ENCODE measurements at regions not wholly inside any gene's neighbourhood (a gene's known extent, or its start where the extent isn't known, plus 50 kb on each side); places are given as distances from the start of the nearest gene placed in this dataset.

DNA sequence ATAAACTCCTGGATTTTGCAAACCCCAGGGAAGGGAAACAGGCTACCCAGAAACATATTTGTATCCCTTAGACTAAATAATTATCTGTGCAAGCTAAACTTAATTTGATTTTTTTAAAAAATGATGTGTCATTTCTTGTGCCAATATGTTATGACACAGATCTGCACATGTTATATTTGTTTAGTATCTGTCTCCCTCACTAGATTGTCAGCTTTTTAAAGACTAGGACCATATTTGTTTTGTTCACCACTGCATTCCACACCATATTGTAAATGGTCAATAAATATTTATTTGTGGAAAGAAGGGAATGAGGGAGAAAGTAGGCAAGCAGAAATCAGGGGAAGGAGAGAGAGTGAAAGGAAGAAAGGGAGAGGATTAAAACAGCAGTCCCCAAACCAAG, 143.3 kb upstream of the TNPO1 start:
- Histone ChIP-seq H3K27ac (ENCODE audit: low read length) (no peak overlapping the region), H3K27me3 (ENCODE audit: insufficient read depth, low read length, poor library complexity) (no peaks in the 10 kb centered on the region), H2AFZ (ENCODE audit: low read depth, low read length) (no peak overlapping the region), H3K4me1 (ENCODE audit: insufficient read depth, low read length) (no peaks in the 10 kb centered on the region), H3K79me2 (ENCODE audit: insufficient read depth, low read length) (no peaks in the 10 kb centered on the region), H3K9ac (ENCODE audit: low read depth, low read length) (no peak overlapping the region), H3K4me2 (ENCODE audit: insufficient read depth, low read length) (no peak overlapping the region), H3K9me3 (ENCODE audit: insufficient read depth, low read length, severe bottlenecking) (no peaks in the 10 kb centered on the region), H3K36me3 (ENCODE audit: insufficient read depth, low read length) (no peaks in the 10 kb centered on the region), H4K20me1 (ENCODE audit: insufficient read depth, low read length) (no peaks in the 10 kb centered on the region), H3K4me3 (ENCODE audit: low read depth in 1 of 2, low read length in 2 of 2) (no peak overlapping the region)
- TF ChIP-seq EZH2 (IDR thresholded peaks at IDR 0.05; ENCODE audit: borderline replicate concordance, low read depth, low read length, severe bottlenecking), result no peak
- TF ChIP-seq, protein P1, sequence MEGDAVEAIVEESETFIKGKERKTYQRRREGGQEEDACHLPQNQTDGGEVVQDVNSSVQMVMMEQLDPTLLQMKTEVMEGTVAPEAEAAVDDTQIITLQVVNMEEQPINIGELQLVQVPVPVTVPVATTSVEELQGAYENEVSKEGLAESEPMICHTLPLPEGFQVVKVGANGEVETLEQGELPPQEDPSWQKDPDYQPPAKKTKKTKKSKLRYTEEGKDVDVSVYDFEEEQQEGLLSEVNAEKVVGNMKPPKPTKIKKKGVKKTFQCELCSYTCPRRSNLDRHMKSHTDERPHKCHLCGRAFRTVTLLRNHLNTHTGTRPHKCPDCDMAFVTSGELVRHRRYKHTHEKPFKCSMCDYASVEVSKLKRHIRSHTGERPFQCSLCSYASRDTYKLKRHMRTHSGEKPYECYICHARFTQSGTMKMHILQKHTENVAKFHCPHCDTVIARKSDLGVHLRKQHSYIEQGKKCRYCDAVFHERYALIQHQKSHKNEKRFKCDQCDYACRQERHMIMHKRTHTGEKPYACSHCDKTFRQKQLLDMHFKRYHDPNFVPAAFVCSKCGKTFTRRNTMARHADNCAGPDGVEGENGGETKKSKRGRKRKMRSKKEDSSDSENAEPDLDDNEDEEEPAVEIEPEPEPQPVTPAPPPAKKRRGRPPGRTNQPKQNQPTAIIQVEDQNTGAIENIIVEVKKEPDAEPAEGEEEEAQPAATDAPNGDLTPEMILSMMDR (IDR thresholded peaks at IDR 0.05; ENCODE audit: borderline replicate concordance, extremely low read depth, low read length, poor library complexity, severe bottlenecking), result no peak
- ATAC-seq (ENCODE audit: insufficient read depth, low read depth) (no peak), DNase-seq (no peak)

DNA sequence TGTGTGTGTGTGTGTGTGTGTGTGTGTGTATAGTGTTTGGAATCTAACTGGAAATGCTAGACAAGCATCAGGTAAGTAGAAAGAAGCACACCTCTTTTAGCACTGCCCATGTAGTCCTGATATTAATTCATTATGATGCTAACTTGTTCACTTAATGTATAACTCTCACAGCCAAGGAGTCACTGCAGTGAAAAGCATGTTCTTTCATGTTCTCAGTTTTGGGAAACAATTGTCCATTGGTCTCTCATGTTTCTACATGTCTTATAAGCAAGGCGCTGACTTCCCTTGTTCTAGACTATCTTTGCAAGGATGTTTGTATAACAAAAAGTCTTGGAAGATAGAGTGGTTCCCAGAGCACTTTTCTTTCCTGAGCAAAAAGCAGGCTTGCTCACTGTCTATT, 148.8 kb upstream of the TNPO1 start:
- H2AFZ ChIP-seq (ENCODE audit: low read depth, low read length), result no peak overlapping the region
- no peak overlapping the region for H3K4me2 ChIP-seq (ENCODE audit: insufficient read depth, low read length)
- no peaks in the 10 kb centered on the region for H3K36me3 ChIP-seq (ENCODE audit: insufficient read depth, low read length)
- H4K20me1 ChIP-seq (ENCODE audit: insufficient read depth, low read length), result no peaks in the 10 kb centered on the region
- no peak overlapping the region for H3K27ac ChIP-seq (ENCODE audit: low read length)
- no peaks in the 10 kb centered on the region for H3K79me2 ChIP-seq (ENCODE audit: insufficient read depth, low read length)
- no peak overlapping the region for H3K4me3 ChIP-seq (ENCODE audit: low read depth in 1 of 2, low read length in 2 of 2)
- no peak for DNase-seq
- TF ChIP-seq, protein P1 (IDR thresholded peaks at IDR 0.05; ENCODE audit: borderline replicate concordance, extremely low read depth, low read length, poor library complexity, severe bottlenecking), result no peak
- no peak for TF ChIP-seq EZH2 (IDR thresholded peaks at IDR 0.05; ENCODE audit: borderline replicate concordance, low read depth, low read length, severe bottlenecking)
- peaks cover 2% of the 10 kb centered on the region for H3K27me3 ChIP-seq (ENCODE audit: insufficient read depth, low read length, poor library complexity)
- ATAC-seq (ENCODE audit: insufficient read depth, low read depth), result no peak
- H3K9me3 ChIP-seq (ENCODE audit: insufficient read depth, low read length, severe bottlenecking), result no peaks in the 10 kb centered on the region
- H3K4me1 ChIP-seq (ENCODE audit: insufficient read depth, low read length), result no peaks in the 10 kb centered on the region
- no peak overlapping the region for H3K9ac ChIP-seq (ENCODE audit: low read depth, low read length)

DNA sequence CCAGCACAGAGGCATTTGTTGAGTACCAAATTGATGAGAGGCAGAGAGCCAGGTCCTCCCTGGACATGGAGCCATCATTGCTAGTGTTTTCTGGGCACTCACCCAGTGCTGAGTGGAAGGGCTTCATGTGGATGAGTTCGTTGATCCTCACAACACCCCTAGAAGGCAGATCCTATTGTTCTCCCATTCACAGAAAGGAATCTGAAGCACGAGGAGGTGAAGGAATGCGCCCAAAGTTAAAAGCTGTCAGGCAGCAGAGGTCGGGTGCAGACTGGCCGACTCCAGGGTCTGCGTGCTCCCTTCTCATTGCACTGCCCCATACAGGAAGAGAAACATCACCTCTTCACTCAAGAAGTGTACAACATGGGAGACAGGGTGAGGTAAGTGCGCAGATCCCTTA, 153.5 kb upstream of the TNPO1 start:
- DNase-seq (no peak), ATAC-seq (ENCODE audit: insufficient read depth, low read depth) (no peak)
- H3K36me3 ChIP-seq (ENCODE audit: insufficient read depth, low read length), result no peaks in the 10 kb centered on the region
- H3K4me1 ChIP-seq (ENCODE audit: insufficient read depth, low read length), result no peaks in the 10 kb centered on the region
- H4K20me1 ChIP-seq (ENCODE audit: insufficient read depth, low read length), result no peaks in the 10 kb centered on the region
- no peak overlapping the region for H2AFZ ChIP-seq (ENCODE audit: low read depth, low read length)
- peaks cover 8% of the 10 kb centered on the region for H3K27me3 ChIP-seq (ENCODE audit: insufficient read depth, low read length, poor library complexity)
- no peak overlapping the region for H3K27ac ChIP-seq (ENCODE audit: low read length)
- H3K9ac ChIP-seq (ENCODE audit: low read depth, low read length), result no peak overlapping the region
- no peaks in the 10 kb centered on the region for H3K9me3 ChIP-seq (ENCODE audit: insufficient read depth, low read length, severe bottlenecking)
- H3K4me2 ChIP-seq (ENCODE audit: insufficient read depth, low read length), result no peak overlapping the region
- H3K79me2 ChIP-seq (ENCODE audit: insufficient read depth, low read length), result no peaks in the 10 kb centered on the region
- H3K4me3 ChIP-seq (ENCODE audit: low read depth in 1 of 2, low read length in 2 of 2), result no peak overlapping the region
- TF ChIP-seq, protein P1 (IDR thresholded peaks at IDR 0.05; ENCODE audit: borderline replicate concordance, extremely low read depth, low read length, poor library complexity, severe bottlenecking), result no peak
- TF ChIP-seq EZH2 (IDR thresholded peaks at IDR 0.05; ENCODE audit: borderline replicate concordance, low read depth, low read length, severe bottlenecking), result no peak

DNA sequence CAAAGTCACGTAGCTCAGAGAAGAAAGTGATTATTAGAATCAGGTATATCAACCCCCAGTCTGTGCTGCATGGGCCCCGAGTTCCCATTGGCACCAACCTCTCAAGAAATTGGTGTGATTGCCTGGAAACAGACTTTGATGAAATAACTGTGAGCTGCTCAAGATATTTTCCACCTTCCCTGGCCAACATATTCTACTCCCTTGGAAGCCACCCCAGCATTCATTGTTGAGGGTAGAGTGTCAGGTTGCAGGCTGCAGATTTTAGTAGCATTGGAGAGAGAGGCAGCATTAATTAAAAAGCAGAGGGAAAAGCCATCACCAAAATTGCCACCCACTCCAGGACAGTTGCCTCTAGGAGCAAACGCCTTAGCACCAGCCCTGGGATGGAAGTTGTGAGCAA, 154.2 kb upstream of the TNPO1 start:
- H3K4me2 ChIP-seq (ENCODE audit: insufficient read depth, low read length), result no peak overlapping the region
- DNase-seq (no peak), ATAC-seq (ENCODE audit: insufficient read depth, low read depth) (no peak)
- no peak overlapping the region for H3K4me3 ChIP-seq (ENCODE audit: low read depth in 1 of 2, low read length in 2 of 2)
- H3K79me2 ChIP-seq (ENCODE audit: insufficient read depth, low read length), result no peaks in the 10 kb centered on the region
- no peaks in the 10 kb centered on the region for H3K36me3 ChIP-seq (ENCODE audit: insufficient read depth, low read length)
- no peak for TF ChIP-seq EZH2 (IDR thresholded peaks at IDR 0.05; ENCODE audit: borderline replicate concordance, low read depth, low read length, severe bottlenecking)
- TF ChIP-seq, protein P1 (IDR thresholded peaks at IDR 0.05; ENCODE audit: borderline replicate concordance, extremely low read depth, low read length, poor library complexity, severe bottlenecking), result no peak
- no peak overlapping the region for H2AFZ ChIP-seq (ENCODE audit: low read depth, low read length)
- peaks cover 8% of the 10 kb centered on the region for H3K27me3 ChIP-seq (ENCODE audit: insufficient read depth, low read length, poor library complexity)
- no peak overlapping the region for H3K9ac ChIP-seq (ENCODE audit: low read depth, low read length)
- no peak overlapping the region for H3K27ac ChIP-seq (ENCODE audit: low read length)
- no peaks in the 10 kb centered on the region for H3K4me1 ChIP-seq (ENCODE audit: insufficient read depth, low read length)
- no peaks in the 10 kb centered on the region for H4K20me1 ChIP-seq (ENCODE audit: insufficient read depth, low read length)
- no peaks in the 10 kb centered on the region for H3K9me3 ChIP-seq (ENCODE audit: insufficient read depth, low read length, severe bottlenecking)
